GM19395 (cell line): ENCODE measurements at regions not wholly inside any gene's neighbourhood (a gene's known extent, or its start where the extent isn't known, plus 50 kb on each side); places are given as distances from the start of the nearest gene placed in this dataset.

Experiments used
- ATAC-seq: cut with Tn5 transposase; IDR thresholded peaks from one replicate; pipeline ENCODE4 v1.9.1; 2021; ENCODE audit warnings: mild to moderate bottlenecking, moderate library complexity; ENCODE audit not compliant: unreplicated experiment

- no peak for ATAC-seq
These were observed 144.0 kb upstream of the OBI1 start for GRCh38 chr13:78802912-78803311.

GRCh38 chr13:78787190-78787589 lies 128.2 kb upstream of the OBI1 start:
- no peak for ATAC-seq

DNA sequence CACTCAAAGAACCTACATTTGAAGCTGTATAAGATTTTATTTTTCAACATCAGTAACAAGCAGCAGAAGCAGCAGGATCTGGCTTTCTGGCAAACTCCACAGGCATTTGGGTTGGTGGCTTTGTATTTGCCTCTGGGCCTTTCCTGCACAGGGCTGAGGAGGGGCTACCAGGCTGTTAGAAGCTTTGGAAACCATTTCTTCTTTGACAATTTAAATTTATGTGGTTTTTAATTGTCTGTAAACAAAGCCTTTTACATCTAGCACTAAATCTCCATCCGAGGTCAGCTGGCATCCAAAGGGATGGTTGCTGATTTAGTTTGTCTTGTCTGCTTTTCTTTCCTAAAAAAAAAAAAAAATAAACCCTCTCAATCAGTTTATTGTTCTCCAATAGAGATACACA lies 127.5 kb upstream of the OBI1 start:
- ATAC-seq, result no peak

GRCh38 chr13:78785764-78786163 lies 126.8 kb upstream of the OBI1 start:
- ATAC-seq, result no peak

DNA sequence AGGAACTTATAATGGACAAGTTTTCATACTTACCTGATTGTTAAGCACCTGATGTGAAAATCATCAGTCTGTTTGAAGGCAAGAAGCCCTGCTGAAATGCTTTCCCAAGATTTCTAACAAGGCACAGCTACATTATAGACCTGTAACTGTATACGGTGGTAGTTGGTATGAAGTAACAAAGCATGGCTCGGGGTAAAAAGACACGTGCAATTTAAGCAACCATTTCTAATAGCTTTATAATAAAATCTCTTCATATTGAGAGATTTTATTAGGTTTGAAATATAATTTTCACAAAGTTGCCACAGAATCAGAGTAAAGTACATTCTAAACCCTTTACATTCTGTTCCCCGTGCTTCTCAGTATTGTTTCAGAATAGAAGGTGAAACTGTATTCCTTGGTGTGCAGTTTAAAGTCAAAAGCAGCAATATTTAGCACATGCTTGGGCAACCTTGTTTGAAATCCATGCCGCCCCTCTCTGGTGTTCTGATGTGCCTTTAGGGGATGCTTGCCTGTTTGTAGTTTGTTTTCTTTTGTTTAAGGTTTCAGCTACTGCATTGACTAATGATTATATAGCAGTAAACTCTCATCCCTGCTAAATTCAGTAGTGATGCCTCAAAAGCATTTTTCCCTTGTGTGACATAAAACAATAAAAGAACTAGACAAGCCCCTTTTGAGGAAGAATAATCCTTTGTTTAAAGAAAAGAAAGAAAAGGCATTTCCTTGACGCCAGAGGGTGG lies 125.2 kb upstream of the OBI1 start:
- no peak for ATAC-seq

- ATAC-seq, result no peak
These were observed 121.8 kb upstream of the OBI1 start for GRCh38 chr13:78780708-78781107.

GRCh38 chr13:78779608-78780007 lies 120.7 kb upstream of the OBI1 start:
- ATAC-seq, result no peak

GRCh38 chr13:78777976-78778375 lies 119.0 kb upstream of the OBI1 start:
- no peak for ATAC-seq

DNA sequence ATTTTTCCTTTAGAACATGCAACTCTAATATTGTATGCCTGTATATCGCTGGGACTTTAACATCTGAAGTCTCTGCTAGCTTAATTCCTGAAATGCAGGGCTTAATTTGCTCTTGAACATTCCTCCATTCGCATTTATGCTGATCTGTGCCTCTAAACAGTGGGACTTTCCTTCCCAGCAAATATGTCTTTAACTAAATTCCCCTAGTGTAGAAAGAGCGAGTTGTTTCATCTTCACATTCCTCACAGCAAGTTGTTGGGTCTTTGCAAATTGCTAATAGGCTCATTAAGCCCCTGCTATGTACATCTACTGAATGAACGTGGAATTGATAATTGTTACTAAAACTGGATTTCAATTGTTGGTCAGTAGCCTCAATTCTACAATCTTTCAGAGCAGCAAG lies 118.4 kb upstream of the OBI1 start:
- no peak for ATAC-seq

- ATAC-seq, result no peak
These were observed 114.0 kb upstream of the OBI1 start for GRCh38 chr13:78772933-78773332.

DNA sequence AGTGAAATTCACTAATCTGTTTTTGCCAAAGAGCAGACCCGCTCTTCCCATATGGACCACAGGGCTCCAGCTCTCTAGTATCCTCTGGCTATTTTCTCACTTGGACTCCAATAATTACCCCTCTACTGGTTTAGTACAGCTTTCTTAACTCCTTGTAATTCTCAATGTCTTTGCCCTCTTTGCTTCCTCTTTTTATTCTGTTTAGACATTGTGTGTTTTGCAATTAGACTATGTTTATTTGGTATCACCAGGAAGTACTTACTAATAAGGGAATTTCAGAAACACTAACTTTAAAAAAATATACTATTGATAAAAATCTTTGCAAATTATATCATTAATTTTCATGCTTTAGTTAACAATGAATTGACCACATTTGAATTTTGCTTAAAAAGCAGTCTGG lies 111.6 kb upstream of the OBI1 start:
- ATAC-seq, result no peak

- no peak for ATAC-seq
These were observed 110.0 kb upstream of the OBI1 start for GRCh38 chr13:78768950-78769349.

- no peak for ATAC-seq
These were observed 105.7 kb upstream of the OBI1 start for GRCh38 chr13:78764665-78765064.

DNA sequence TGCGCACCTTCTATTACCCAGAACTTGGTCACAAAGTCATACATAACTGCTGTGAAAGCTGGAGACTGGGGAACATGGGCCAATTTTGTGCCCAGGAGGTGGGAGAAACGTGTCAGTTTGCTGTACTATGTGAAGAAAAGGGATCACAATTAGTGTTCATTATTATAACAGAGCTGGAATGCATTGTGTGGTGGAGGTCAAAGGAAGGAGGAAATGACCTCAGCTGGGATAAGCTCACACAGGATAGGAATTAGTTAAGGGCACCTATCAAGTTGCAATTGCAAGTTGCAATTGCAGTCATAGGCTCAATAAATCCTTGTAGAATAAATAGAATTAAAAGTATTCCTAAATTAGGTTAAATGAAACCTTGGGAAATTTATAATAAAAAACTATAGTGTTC lies 103.9 kb upstream of the OBI1 start:
- no peak for ATAC-seq

DNA sequence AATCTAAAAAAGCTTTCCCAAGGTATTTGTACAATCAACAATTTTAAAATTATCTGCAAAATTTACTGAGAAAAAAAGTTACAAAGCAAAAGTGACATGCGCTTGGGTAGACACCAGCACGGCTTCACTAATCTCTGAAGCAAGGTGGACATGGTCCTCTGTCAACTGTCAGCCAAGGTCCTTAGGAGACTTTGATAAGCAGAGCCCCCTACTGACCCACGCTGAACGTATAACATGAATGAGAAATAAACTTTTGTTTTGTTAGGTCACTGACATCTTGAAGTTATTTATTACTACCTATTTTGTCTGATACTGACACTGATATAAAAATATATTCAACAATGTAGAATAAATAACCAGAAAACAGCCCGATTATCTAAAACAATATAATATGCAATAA lies 100.7 kb upstream of the OBI1 start:
- ATAC-seq, result no peak

GRCh38 chr13:78758549-78758948 lies 99.6 kb upstream of the OBI1 start:
- ATAC-seq, result no peak

DNA sequence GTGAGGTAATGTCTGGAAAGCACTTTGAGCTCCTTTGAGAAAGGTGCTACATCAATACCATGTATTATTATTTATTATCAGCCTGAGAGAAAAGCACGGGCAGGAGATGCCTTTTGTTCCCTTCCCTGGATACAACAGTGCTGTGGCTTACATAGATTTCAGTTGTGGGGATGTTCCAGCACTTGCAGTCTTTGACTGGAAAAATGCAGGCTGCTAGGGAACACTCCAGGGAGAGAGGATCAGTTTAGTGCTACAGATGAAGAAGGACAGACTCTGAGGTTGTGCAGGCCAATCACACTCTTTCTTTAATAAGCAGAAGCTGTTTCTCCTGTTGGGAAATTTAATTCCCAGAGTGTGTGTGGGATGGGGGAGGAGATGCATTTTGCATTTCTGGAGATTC lies 94.5 kb upstream of the OBI1 start:
- no peak for ATAC-seq

DNA sequence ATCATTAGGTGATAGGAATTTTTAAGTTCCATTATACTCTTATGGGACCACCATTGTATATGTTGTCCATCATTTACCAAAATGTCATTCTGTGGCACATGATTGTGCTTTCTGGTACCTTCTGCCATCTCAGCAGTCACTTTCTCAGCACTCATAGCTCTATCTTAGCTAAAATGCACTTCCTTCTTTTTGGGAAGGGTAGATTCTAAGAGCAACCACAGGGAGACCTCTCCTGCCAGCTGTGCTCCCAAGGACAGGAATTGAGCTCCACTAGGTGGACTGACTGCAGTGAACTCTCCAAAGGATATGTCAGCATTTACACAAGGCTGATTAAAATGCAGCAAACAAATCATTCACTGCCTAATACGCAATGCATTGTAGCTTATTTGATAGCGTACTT lies 91.8 kb upstream of the OBI1 start:
- no peak for ATAC-seq

- no peak for ATAC-seq
These were observed 85.0 kb upstream of the OBI1 start for GRCh38 chr13:78743973-78744372.

DNA sequence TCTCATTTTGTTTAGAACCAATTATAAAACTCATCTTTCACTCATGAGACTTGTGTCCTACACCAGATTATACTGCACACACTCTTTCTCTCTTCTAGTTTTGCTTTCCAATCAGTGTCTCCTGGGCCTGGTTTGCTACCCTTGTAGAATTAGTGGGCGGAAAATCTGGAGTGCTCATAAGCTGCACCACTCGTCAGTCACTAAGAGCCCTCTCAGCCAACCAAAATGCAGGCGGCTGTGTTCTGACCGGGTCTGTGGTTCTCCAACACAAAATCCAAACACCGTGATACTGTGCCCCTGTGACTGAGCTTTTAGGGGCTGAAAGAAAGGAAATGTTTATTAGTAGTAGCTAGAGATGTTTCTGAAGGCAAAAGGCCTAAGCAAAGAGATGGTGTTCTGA lies 83.7 kb upstream of the OBI1 start:
- ATAC-seq, result no peak

- ATAC-seq, result no peak
These were observed 77.2 kb upstream of the OBI1 start for GRCh38 chr13:78736142-78736541.

- ATAC-seq, result no peak
These were observed 73.6 kb upstream of the OBI1 start for GRCh38 chr13:78732445-78733017.

GRCh38 chr13:78722700-78723099 lies 63.7 kb upstream of the OBI1 start:
- no peak for ATAC-seq
